GM12874 (cell line): ENCODE measurements at regions not wholly inside any gene's neighbourhood (a gene's known extent, or its start where the extent isn't known, plus 50 kb on each side); places are given as distances from the start of the nearest gene placed in this dataset.

Experiments
- CTCF ChIP-seq: IDR thresholded peaks from 2 replicates; pipeline ENCODE4 v1.5.1; 2011; ENCODE audit warnings: low read depth, mild to moderate bottlenecking, control low read depth, low read length, moderate library complexity; ENCODE audit not compliant: insufficient read depth

GRCh38 chr5:104569621-104570020 lies 1007.0 kb upstream of the NUDT12 start:
- TF ChIP-seq CTCF = no peak

- TF ChIP-seq CTCF = no peak
These were observed 1001.9 kb upstream of the NUDT12 start for GRCh38 chr5:104564530-104564929.

GRCh38 chr5:104556957-104557356 lies 994.4 kb upstream of the NUDT12 start:
- TF ChIP-seq CTCF = no peak

GRCh38 chr5:104551628-104552027 lies 989.0 kb upstream of the NUDT12 start:
- TF ChIP-seq CTCF = no peak

GRCh38 chr5:104541141-104541785 lies 978.7 kb upstream of the NUDT12 start:
- no peak for TF ChIP-seq CTCF

GRCh38 chr5:104540448-104540847 lies 977.9 kb upstream of the NUDT12 start:
- no peak for TF ChIP-seq CTCF

- TF ChIP-seq CTCF = no peak
These were observed 977.2 kb upstream of the NUDT12 start for GRCh38 chr5:104539618-104540350.
